SIG-M5 treated with dmso at 0.1 percent for 504 hours (cell line): ENCODE measurements at regions not wholly inside any gene's neighbourhood (a gene's known extent, or its start where the extent isn't known, plus 50 kb on each side); places are given as distances from the start of the nearest gene placed in this dataset.

ENCODE experiments used
- DNase-seq: peaks from one replicate; lab custom pipeline; 2025; ENCODE audit not compliant: unreplicated experiment; lab: John Stamatoyannopoulos, UW

GRCh38 chr6:71512256-71512655 lies 223.6 kb downstream of the OGFRL1 start:
- no peak for DNase-seq

DNA sequence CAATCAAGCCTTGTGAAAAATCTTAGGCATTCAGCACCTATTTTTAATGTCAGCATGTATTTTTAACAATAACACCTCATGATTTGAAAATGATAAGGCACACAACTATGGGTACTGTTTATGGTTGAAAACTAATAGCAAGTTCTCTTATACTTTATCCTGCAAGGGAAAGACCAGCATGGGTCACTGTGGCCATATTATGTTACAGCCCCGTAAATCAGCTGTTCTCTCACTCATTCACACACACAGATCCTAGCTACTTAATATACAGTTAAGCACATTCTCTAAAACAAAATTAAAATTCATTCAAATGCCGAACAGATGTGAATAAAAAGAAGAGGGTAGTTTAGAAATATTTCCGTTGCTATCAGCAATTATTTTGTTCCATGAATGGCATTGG lies 224.4 kb downstream of the OGFRL1 start:
- DNase-seq, result no peak

DNA sequence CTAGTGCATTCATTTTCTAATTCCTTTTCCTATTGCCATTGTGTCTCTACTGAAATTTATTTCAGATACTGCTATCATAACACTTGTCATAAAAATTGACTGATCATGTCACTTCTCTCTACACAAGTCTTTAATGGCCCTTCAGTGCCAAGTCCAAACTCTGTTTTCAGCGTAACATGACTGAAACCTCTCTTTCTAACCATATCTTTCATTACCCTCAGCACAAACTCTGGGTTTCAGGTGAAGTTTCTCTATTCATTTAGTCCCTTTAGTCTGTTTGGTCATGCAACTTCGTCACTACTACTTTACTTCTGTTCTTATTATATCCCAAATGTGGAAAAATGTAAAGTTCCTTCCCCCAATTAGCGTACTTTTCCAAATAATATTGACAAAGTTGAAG lies 234.9 kb downstream of the OGFRL1 start:
- DNase-seq, result no peak

GRCh38 chr6:71524201-71524600 lies 235.6 kb downstream of the OGFRL1 start:
- DNase-seq, result no peak

DNA sequence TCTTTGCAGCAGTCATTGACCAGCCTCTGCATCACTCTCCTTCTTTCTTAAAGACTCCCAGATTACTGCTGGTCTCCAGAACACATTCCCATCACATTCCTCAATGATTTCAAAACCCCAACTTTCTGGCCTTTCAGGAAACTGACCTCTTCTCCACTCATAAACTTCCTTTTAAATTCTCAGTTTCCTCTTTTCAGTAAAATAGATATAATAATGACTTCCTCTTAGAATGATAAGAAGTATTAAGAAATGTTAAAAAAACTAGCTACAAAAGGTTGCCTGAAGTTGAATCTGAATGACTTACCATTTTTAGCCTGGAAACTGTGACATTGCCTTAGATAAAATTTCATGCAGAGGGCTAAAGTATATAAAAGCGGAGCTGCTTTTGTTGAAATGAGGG lies 239.3 kb downstream of the OGFRL1 start:
- DNase-seq, result no peak

DNA sequence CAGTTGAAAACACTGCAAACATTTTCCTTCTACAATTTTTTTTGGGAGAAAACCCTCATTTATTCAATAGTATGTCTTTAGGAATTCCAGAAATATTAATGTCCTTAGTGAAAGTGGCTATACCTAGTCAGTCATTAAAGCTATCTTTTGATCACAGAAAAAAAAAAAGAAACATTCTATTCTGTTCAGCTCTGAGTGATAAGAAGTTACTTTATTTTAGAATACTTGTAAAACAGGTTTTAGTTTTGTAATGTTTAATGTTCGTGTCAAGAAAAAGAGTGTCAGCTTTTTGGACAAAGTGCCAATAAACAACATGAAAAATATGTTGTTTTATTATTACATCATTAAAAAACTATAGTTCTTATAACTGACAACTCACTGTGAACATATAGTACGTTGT lies 240.4 kb downstream of the OGFRL1 start:
- no peak for DNase-seq

DNA sequence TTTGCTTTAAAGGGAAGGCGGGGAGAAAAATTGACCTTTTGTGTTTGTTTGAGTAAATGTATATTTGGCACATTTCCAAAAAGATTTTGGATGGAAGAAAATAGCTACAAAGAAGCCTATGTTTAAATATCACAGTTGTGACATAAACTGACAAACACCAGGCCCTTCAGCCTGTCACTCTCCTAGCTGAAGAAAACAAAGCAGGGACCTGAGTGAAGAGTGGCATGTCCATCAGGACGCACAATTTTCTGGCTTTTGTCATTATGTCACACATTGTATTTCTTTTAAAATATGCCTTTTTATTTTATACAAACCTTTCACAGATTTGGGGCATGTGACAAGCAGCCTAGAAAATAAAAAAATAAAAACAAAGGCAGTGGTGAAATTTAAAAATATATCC lies 241.2 kb downstream of the OGFRL1 start:
- no peak for DNase-seq

- no peak for DNase-seq
Observed at GRCh38 chr6:71531006-71531405, 242.4 kb downstream of the OGFRL1 start.

- no peak for DNase-seq
Observed at GRCh38 chr6:71531841-71532240, 243.2 kb downstream of the OGFRL1 start.

DNA sequence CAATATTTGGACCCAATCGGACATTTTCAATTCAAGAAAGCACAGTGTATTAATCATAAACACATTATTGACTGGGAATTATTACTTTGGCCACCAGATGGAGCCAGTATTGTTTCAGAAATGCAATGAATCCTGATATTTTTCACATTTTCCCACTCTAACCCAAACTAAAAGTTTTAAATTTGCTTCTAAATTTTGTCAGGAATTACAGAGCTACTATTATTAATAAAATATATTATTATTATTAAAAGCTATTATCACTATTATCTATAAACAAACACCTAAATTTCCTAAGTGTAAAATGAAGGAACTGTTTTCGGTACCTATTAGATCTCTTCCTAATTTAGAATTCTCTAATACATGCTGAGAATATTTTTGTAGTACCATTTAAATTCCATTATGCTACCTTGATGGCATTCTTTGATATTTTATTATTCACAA lies 245.3 kb downstream of the OGFRL1 start:
- no peak for DNase-seq

- DNase-seq, result no peak
Observed at GRCh38 chr6:71534921-71535320, 246.3 kb downstream of the OGFRL1 start.

DNA sequence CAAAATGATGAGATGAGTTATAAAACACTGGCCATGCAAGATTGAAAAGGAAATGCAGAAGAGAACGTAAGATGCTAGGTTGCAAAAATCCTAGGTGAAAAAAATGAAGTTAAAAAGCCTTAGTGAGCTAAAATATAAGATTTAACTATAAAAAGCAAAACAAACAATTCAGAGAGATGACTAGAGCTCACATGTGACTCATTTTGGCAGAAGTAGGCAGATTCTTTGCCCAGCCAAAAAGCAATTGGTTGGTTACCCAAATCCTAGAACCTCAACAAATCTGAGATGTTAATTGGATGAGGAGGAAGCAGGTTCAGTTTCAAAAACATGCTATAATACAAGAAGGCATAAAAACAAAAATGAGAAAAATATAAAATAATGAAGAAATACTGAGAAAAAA lies 249.1 kb downstream of the OGFRL1 start:
- DNase-seq, result no peak

DNA sequence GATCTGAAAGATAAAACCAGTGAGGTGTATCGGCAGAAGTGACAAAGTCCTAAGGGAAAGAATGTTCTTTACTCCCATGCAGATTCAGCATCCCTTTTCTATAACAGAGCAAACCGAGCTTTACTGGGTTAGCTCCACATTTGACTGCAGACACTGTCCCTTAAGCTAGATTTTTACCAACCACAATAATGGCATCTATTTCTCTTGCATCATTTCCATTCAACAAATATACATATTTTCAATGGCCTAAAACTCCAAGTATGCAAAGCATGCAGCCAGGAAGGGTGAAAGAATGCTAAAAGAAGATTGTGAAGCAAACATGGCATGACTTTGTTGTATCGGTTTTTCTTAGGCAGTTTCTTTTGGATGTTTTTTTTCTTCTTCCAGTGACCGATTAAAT lies 255.4 kb downstream of the OGFRL1 start:
- no peak for DNase-seq

DNA sequence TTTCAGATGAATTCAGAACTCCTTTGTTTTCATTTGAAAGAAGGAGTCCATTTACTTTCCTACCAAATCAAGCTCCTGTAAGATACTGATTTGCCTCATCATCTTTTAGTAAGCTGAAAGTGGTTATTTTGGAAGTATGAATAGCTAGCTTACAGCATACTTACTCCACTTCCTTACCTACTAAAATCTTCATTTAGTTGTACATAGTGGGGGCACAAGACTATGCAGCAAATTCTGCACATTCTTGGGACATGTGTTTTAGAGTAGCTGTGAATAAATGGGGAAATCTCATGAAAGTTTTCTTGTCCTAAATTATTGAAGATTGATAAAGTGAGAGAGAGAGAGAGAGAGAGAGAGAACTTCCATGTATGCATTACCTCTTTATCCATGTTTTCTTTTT lies 256.3 kb downstream of the OGFRL1 start:
- DNase-seq, result no peak

DNA sequence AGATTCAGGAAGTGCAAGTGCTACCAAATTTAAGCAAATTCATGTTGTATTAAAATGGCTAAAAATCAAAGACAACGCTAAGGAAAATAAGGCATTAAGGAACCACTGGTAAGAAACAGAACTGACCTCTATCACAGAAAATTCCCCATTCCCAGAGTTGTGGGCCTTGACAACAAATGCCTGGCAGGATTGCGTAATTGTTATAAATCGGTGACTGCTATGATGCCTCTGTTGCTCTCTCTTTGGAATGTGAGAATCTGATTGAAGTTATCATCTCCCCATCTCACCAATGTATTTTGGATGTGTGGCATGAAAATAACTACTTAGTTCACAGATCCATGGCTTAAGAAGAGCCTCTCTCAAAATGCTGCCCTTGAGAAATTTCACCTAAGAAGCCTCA lies 257.3 kb downstream of the OGFRL1 start:
- no peak for DNase-seq

GRCh38 chr6:71551798-71552197 lies 263.2 kb downstream of the OGFRL1 start:
- DNase-seq, result no peak

DNA sequence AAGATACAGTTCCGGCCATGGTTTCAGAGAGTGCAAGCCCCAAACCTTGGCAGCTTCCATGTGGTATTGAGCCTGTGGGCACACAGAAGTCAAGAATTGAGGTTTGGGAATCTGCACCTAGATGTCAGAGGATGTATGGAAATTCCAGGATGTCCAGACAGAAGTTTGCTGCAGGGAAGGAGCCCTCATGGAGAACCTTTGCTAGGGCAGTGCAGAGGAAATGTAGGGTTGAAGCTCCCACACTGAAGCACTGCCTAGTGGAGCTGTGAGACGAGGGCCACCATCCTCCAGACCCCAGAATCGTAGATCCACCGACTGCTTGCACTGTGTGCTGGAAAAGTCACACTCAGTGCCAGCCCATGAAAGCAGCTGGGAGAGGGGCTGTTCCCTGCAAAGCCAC lies 267.5 kb downstream of the OGFRL1 start:
- DNase-seq, result no peak

DNA sequence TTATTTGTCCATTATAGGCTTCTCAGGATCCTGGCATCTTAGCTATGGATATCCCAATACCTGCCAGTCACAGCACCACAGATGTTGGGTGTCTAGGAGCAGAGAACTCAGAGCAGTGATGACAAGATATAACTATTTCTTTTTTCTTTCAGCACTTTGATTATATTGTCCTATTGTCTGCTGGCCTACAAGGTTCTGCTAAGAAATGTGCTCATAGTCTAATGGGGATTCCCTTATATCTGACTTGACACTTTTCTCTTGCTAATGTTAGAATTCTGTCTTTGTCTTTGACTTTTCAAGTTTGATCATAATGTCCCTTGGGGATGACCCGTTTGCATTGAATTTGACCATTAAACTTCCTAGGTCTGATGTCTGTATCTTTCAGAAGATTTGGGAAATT lies 270.4 kb downstream of the OGFRL1 start:
- DNase-seq, result no peak

DNA sequence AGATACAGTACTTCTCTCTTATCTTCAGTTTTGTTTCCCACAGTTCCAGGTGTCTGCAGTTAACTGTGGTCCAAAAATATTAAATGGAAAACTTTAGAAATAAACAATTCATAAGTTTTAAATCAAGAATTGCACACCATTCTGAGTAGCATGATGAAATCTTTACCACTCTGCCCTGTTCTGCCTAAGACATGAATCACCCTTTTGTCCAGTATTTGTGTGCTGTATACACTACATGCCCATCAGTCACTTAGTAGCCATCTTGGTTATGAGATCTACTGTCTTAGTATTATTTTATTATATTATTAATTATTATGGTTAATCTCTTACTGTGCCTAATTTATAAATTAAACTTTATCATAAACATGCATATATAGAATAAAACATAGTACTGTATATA lies 279.0 kb downstream of the OGFRL1 start:
- no peak for DNase-seq

DNA sequence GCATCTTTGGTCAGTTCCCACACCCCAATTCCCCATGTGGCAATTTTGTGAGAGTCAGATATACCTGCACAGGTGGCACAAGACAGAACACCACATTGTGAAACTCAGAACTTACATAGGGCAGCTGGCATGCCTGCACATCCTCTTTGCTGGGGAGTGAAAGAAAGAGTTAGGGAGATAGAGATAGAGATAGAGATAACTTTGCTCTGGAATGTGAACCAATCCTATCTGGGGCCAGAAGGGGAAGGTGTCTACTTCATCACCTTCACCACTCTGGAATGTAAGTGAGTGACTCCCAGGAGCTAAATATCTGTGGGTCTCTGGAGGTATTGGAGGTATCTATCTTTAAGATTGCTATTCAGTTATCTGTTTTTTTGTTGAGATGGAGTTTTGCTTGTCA lies 289.2 kb downstream of the OGFRL1 start:
- DNase-seq, result no peak

DNA sequence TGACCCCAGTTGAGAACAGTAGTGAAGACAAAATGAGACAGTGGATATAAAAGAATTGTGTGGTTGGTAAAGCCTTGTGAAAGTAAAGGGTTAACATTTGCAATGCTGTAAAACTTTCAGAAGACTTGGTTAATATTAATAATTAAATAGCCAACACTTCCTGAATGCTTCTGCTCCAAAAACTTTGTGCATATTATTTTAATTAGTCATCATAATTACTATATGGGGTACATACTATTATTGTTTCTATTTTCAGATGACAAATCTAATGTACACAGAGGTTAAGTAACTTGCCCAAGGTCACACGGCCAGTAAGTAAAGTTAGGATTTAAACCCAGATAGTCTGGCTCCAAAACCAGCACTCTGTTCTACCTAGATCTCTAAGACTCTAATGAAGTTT lies 291.3 kb downstream of the OGFRL1 start:
- no peak for DNase-seq

DNA sequence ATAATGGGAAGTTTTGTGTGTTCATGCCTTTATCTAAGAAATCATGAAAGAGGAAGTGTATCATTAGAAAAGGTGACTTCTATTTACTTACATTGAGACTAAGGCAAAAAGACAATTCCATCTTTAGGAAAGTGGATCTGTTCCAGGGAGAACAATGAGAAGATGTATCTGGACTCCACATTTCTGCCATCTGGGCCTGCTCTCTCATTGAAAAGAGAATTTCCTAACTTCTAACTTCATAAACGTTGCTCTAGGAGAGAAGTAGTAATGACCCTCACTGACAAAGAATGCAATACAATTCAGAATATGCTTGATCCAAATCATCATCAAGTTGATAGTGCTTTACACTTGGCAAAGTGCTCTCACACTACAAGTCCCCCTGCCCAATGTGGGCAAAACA lies 294.2 kb downstream of the OGFRL1 start:
- no peak for DNase-seq

- no peak for DNase-seq
Observed at GRCh38 chr6:71584712-71585436, 296.3 kb downstream of the OGFRL1 start.
